ENCODE measurements at regions not wholly inside any gene's neighbourhood (a gene's known extent, or its start where the extent isn't known, plus 50 kb on each side); places are given as distances from the start of the nearest gene placed in this dataset.

GRCh38 chr12:125949471-125949870 lies 884.2 kb downstream of the AACS start:
- Histone ChIP-seq H3K9me3 (ENCODE audit: control insufficient read depth, insufficient read depth, low read length) (no peaks in the 10 kb centered on the region), H3K9ac (ENCODE audit: low read depth, low read length) (no peak overlapping the region), H3K36me3 (ENCODE audit: insufficient read depth, low read length) (no peaks in the 10 kb centered on the region), H3K4me1 (ENCODE audit: insufficient read depth, low read length) (no peaks in the 10 kb centered on the region)

DNA sequence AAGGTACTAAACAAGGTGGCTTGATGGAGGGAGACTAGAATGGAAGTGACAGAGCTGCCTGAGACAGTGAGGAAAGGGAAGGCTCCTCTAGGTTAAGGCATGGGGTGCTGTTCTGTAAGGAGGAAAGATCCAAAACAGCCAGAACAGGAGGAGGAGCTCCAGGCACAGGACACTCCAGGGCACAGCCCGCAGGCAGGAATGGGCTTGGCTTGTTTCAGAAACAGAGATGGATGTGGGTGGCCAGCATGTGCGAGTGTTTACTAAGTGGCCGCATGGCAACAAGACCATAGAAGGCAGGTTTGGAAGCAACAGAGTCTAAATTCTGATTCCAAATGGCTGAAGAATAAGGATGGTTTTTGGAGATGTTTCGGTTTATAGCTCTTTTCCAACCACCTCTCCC lies 889.1 kb downstream of the AACS start:
- H3K9ac ChIP-seq (ENCODE audit: low read depth, low read length) = no peak overlapping the region
- no peaks in the 10 kb centered on the region for H3K9me3 ChIP-seq (ENCODE audit: control insufficient read depth, insufficient read depth, low read length)
- no peaks in the 10 kb centered on the region for H3K36me3 ChIP-seq (ENCODE audit: insufficient read depth, low read length)
- H3K4me1 ChIP-seq (ENCODE audit: insufficient read depth, low read length) = no peaks in the 10 kb centered on the region

- no peak overlapping the region for H3K9ac ChIP-seq (ENCODE audit: low read depth, low read length)
- no peaks in the 10 kb centered on the region for H3K36me3 ChIP-seq (ENCODE audit: insufficient read depth, low read length)
- no peaks in the 10 kb centered on the region for H3K4me1 ChIP-seq (ENCODE audit: insufficient read depth, low read length)
- H3K9me3 ChIP-seq (ENCODE audit: control insufficient read depth, insufficient read depth, low read length) = no peaks in the 10 kb centered on the region
Observed at GRCh38 chr12:125956186-125956585, 891.0 kb downstream of the AACS start.

GRCh38 chr12:125966641-125967040 lies 901.4 kb downstream of the AACS start:
- H3K9me3 ChIP-seq (ENCODE audit: control insufficient read depth, insufficient read depth, low read length) = no peaks in the 10 kb centered on the region
- no peaks in the 10 kb centered on the region for H3K4me1 ChIP-seq (ENCODE audit: insufficient read depth, low read length)
- no peaks in the 10 kb centered on the region for H3K36me3 ChIP-seq (ENCODE audit: insufficient read depth, low read length)
- no peak overlapping the region for H3K9ac ChIP-seq (ENCODE audit: low read depth, low read length)

DNA sequence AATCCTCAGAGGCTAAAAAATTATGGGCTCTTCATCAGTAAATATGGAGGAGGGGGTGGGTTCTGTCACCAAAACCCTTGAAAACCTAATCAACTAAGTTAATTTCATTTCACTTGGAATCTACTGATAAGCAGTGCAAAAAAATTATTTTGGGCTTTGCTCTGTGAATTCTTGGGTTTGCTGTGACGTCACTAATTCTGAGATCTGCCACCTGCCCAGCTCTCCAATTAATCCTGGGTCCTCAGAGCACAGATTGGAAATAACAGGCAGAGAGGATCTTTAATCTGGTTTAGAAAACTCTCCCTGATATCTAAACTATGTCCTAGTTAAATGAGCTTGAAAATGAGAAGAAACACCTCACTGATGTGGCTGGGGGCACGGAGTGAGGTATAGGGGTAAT lies 903.2 kb downstream of the AACS start:
- Histone ChIP-seq H3K4me1 (ENCODE audit: insufficient read depth, low read length) (no peaks in the 10 kb centered on the region), H3K36me3 (ENCODE audit: insufficient read depth, low read length) (no peaks in the 10 kb centered on the region), H3K9me3 (ENCODE audit: control insufficient read depth, insufficient read depth, low read length) (no peaks in the 10 kb centered on the region), H3K9ac (ENCODE audit: low read depth, low read length) (no peak overlapping the region)

DNA sequence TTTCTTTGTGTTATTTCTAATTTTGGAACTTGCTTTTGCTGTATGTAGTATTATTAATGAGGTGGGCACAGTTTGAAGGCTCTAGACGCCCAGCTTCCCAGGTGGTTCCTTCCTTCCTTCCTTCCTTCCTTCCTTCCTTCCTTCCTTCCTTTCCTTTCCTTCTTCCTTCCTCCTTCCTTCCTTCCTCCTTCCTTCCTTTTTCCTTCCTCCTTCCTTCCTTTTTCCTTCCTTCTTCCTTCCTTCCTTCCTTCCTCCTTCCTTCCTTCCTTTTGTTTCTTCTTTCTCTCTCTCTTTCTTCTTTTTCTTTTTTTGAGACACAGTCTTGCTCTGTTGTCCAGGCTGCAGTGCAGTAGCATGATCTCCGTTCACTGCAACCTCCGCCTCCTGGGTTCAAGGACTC lies 906.7 kb downstream of the AACS start:
- Histone ChIP-seq H3K36me3 (ENCODE audit: insufficient read depth, low read length) (no peaks in the 10 kb centered on the region), H3K9ac (ENCODE audit: low read depth, low read length) (no peak overlapping the region), H3K4me1 (ENCODE audit: insufficient read depth, low read length) (no peaks in the 10 kb centered on the region), H3K9me3 (ENCODE audit: control insufficient read depth, insufficient read depth, low read length) (no peaks in the 10 kb centered on the region)

- Histone ChIP-seq H3K4me1 (ENCODE audit: insufficient read depth, low read length) (no peaks in the 10 kb centered on the region), H3K36me3 (ENCODE audit: insufficient read depth, low read length) (no peaks in the 10 kb centered on the region), H3K9me3 (ENCODE audit: control insufficient read depth, insufficient read depth, low read length) (no peaks in the 10 kb centered on the region), H3K9ac (ENCODE audit: low read depth, low read length) (no peak overlapping the region)
Observed at GRCh38 chr12:125978286-125978685, 913.1 kb downstream of the AACS start.

GRCh38 chr12:125981610-125982253 lies 916.5 kb downstream of the AACS start:
- H3K4me1 ChIP-seq (ENCODE audit: insufficient read depth, low read length) = no peaks in the 10 kb centered on the region
- no peak overlapping the region for H3K9ac ChIP-seq (ENCODE audit: low read depth, low read length)
- no peaks in the 10 kb centered on the region for H3K36me3 ChIP-seq (ENCODE audit: insufficient read depth, low read length)
- H3K9me3 ChIP-seq (ENCODE audit: control insufficient read depth, insufficient read depth, low read length) = no peaks in the 10 kb centered on the region

GRCh38 chr12:125983094-125983783 lies 918.0 kb downstream of the AACS start:
- Histone ChIP-seq H3K4me1 (ENCODE audit: insufficient read depth, low read length) (no peaks in the 10 kb centered on the region), H3K36me3 (ENCODE audit: insufficient read depth, low read length) (no peaks in the 10 kb centered on the region), H3K9me3 (ENCODE audit: control insufficient read depth, insufficient read depth, low read length) (no peaks in the 10 kb centered on the region), H3K9ac (ENCODE audit: low read depth, low read length) (peak overlapping the region; percentile 74)

GRCh38 chr12:125983784-125984500 lies 918.7 kb downstream of the AACS start:
- Histone ChIP-seq H3K9ac (ENCODE audit: low read depth, low read length) (peak overlapping the region; percentile 74), H3K9me3 (ENCODE audit: control insufficient read depth, insufficient read depth, low read length) (no peaks in the 10 kb centered on the region), H3K36me3 (ENCODE audit: insufficient read depth, low read length) (no peaks in the 10 kb centered on the region), H3K4me1 (ENCODE audit: insufficient read depth, low read length) (no peaks in the 10 kb centered on the region)

- no peaks in the 10 kb centered on the region for H3K9me3 ChIP-seq (ENCODE audit: control insufficient read depth, insufficient read depth, low read length)
- H3K4me1 ChIP-seq (ENCODE audit: insufficient read depth, low read length) = no peaks in the 10 kb centered on the region
- H3K36me3 ChIP-seq (ENCODE audit: insufficient read depth, low read length) = no peaks in the 10 kb centered on the region
- no peak overlapping the region for H3K9ac ChIP-seq (ENCODE audit: low read depth, low read length)
Observed at GRCh38 chr12:125988545-125988944, 923.3 kb downstream of the AACS start.

- no peak overlapping the region for H3K9ac ChIP-seq (ENCODE audit: low read depth, low read length)
- no peaks in the 10 kb centered on the region for H3K36me3 ChIP-seq (ENCODE audit: insufficient read depth, low read length)
- H3K4me1 ChIP-seq (ENCODE audit: insufficient read depth, low read length) = no peaks in the 10 kb centered on the region
- H3K9me3 ChIP-seq (ENCODE audit: control insufficient read depth, insufficient read depth, low read length) = no peaks in the 10 kb centered on the region
Observed at GRCh38 chr12:125989696-125990095, 924.5 kb downstream of the AACS start.

DNA sequence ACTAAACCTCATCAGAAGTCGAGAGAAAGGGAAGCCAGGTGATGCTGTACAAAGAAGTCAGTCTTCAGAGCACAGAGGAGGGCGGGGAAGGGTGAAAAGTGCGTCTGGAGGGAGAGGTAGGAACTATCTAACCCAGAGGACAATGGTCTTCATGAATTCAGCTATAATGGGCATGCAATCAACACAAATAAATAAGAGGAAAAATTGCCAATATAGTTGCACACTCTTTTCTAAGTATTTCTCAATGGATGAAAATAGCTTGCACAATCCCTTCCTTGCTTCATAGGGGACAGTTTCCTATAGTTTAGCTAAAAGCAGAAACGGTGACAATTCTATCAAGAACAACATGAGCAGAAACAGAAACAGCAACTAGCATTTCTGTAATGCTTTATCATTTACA lies 931.2 kb downstream of the AACS start:
- H3K9ac ChIP-seq (ENCODE audit: low read depth, low read length) = no peak overlapping the region
- no peaks in the 10 kb centered on the region for H3K36me3 ChIP-seq (ENCODE audit: insufficient read depth, low read length)
- no peaks in the 10 kb centered on the region for H3K9me3 ChIP-seq (ENCODE audit: control insufficient read depth, insufficient read depth, low read length)
- H3K4me1 ChIP-seq (ENCODE audit: insufficient read depth, low read length) = no peaks in the 10 kb centered on the region

GRCh38 chr12:125999628-126000027 lies 934.4 kb downstream of the AACS start:
- Histone ChIP-seq H3K9ac (ENCODE audit: low read depth, low read length) (no peak overlapping the region), H3K9me3 (ENCODE audit: control insufficient read depth, insufficient read depth, low read length) (no peaks in the 10 kb centered on the region), H3K4me1 (ENCODE audit: insufficient read depth, low read length) (no peaks in the 10 kb centered on the region), H3K36me3 (ENCODE audit: insufficient read depth, low read length) (no peaks in the 10 kb centered on the region)

- Histone ChIP-seq H3K9ac (ENCODE audit: low read depth, low read length) (no peak overlapping the region), H3K9me3 (ENCODE audit: control insufficient read depth, insufficient read depth, low read length) (no peaks in the 10 kb centered on the region; the same call in 1 of the 2 replicates), H3K36me3 (ENCODE audit: insufficient read depth, low read length) (no peaks in the 10 kb centered on the region), H3K4me1 (ENCODE audit: insufficient read depth, low read length) (no peaks in the 10 kb centered on the region)
Observed at GRCh38 chr12:126019385-126019784, 954.1 kb downstream of the AACS start.

All from ES-I3 (cell line).